DMS114 treated with DMSO at 0.1 percent for 48 hours (cell line): ENCODE measurements at regions not wholly inside any gene's neighbourhood (a gene's known extent, or its start where the extent isn't known, plus 50 kb on each side); places are given as distances from the start of the nearest gene placed in this dataset.
"Not testable (repeated sequence)": the region's sequence is repeated elsewhere in the genome, so short reads cannot be mapped to it uniquely, and the experiment has no call there.

Experiments used
- DNase-seq: peaks from one replicate; lab custom pipeline; 2025; ENCODE audit not compliant: unreplicated experiment; lab: John Stamatoyannopoulos, UW

- no peak for DNase-seq
Observed at GRCh38 chr2:17363846-17364245, 154.4 kb downstream of the RAD51AP2 start.

GRCh38 chr2:17362956-17363355 is 155.3 kb downstream of the RAD51AP2 start:
- DNase-seq = no peak

GRCh38 chr2:17355608-17356329 is 162.5 kb downstream of the RAD51AP2 start:
- DNase-seq = no peak

- DNase-seq = no peak
Observed at GRCh38 chr2:17353263-17353662, 165.0 kb downstream of the RAD51AP2 start.

GRCh38 chr2:17342692-17343091 is 175.5 kb downstream of the RAD51AP2 start:
- DNase-seq = not testable (repeated sequence)

- no peak for DNase-seq
Observed at GRCh38 chr2:17337507-17337906, 180.7 kb downstream of the RAD51AP2 start.

GRCh38 chr2:17336458-17336857 is 181.8 kb downstream of the RAD51AP2 start:
- DNase-seq = no peak

GRCh38 chr2:17334300-17334699 is 183.9 kb downstream of the RAD51AP2 start:
- DNase-seq = no peak

GRCh38 chr2:17331636-17332035 is 186.6 kb downstream of the RAD51AP2 start:
- no peak for DNase-seq

- no peak for DNase-seq
Observed at GRCh38 chr2:17328161-17328560, 190.1 kb downstream of the RAD51AP2 start.

- no peak for DNase-seq
Observed at GRCh38 chr2:17327649-17328048, 190.6 kb downstream of the RAD51AP2 start.

- DNase-seq = no peak
Observed at GRCh38 chr2:17326717-17327116, 191.5 kb downstream of the RAD51AP2 start.

- no peak for DNase-seq
Observed at GRCh38 chr2:17323697-17324096, 194.5 kb downstream of the RAD51AP2 start.

- no peak for DNase-seq
Observed at GRCh38 chr2:17322461-17322860, 195.8 kb downstream of the RAD51AP2 start.

GRCh38 chr2:17319090-17319489 is 199.2 kb downstream of the RAD51AP2 start:
- DNase-seq = no peak

- DNase-seq = no peak
Observed at GRCh38 chr2:17318013-17318412, 200.2 kb downstream of the RAD51AP2 start.

- no peak for DNase-seq
Observed at GRCh38 chr2:17317439-17317976, 200.7 kb downstream of the RAD51AP2 start.

- no peak for DNase-seq
Observed at GRCh38 chr2:17313261-17313660, 205.0 kb downstream of the RAD51AP2 start.

- DNase-seq = no peak
Observed at GRCh38 chr2:17311771-17312511, 206.3 kb downstream of the RAD51AP2 start.

- no peak for DNase-seq
Observed at GRCh38 chr2:17311106-17311619, 207.1 kb downstream of the RAD51AP2 start.

- peak; percentile 23 for DNase-seq
Observed at GRCh38 chr2:17309741-17310339, 208.4 kb downstream of the RAD51AP2 start.

GRCh38 chr2:17309181-17309580 is 209.1 kb downstream of the RAD51AP2 start:
- no peak for DNase-seq
